Caco-2 (cell line): ENCODE measurements at regions not wholly inside any gene's neighbourhood (a gene's known extent, or its start where the extent isn't known, plus 50 kb on each side); places are given as distances from the start of the nearest gene placed in this dataset.

Experiments used
- BruUV-seq: library from RNA; stranded (reverse); fragments of 400-500 nt; replicated peaks from 2 replicates; lab custom pipeline; 2021; lab: Mats Ljungman, UMichigan
- CTCF ChIA-PET: fragments of 300-600 bp; sonication (Branson Sonifier 250); formaldehyde crosslinking; loops from one replicate; lab custom pipeline; 2022; ENCODE audit warnings: antibody characterized with exemption; lab: Charles Lee
- POLR2A ChIA-PET: fragments of 300-600 bp; sonication (Branson Sonifier 250); formaldehyde crosslinking; loops from one replicate; lab custom pipeline; 2022; ENCODE audit warnings: antibody characterized with exemption; lab: Charles Lee
- DNase-seq, 2 experiments: peaks; one replicate each; pipeline versions ENCODE4 v3.0.0 to v3.0.0-alpha.2; 2020 to 2022
- H3K27me3 ChIP-seq: replicated peaks from 2 replicates; pipeline ENCODE4 v1.6.0; 2011; ENCODE audit warnings: low read length; ENCODE audit not compliant: control insufficient read depth, insufficient read depth
- H3K36me3 ChIP-seq: 2 replicates; pipeline ENCODE4 v1.5.1; 2011; ENCODE audit warnings: low read length; ENCODE audit not compliant: control insufficient read depth, insufficient read depth
- H3K4me1 ChIP-seq: fragments of 250-450 bp; sonication (Bioruptor Pico); 2 replicates; pipeline ENCODE4 v1.5.1; 2020; ENCODE audit warnings: mild to moderate bottlenecking
- H3K4me3 ChIP-seq: 2 replicates; pipeline ENCODE4 v1.5.1; 2011; ENCODE audit warnings: low read depth, mild to moderate bottlenecking, control low read depth, low read length
- H3K9me3 ChIP-seq: fragments of 250-450 bp; sonication (Bioruptor Pico); 2 replicates; pipeline ENCODE4 v1.5.1; 2020; ENCODE audit warnings: mild to moderate bottlenecking, moderate library complexity
- H3K27ac Mint-ChIP-seq: one replicate; pipeline ENCODE4 v1.8.0; 2022; ENCODE audit warnings: mixed read lengths; ENCODE audit not compliant: unreplicated experiment
- H3K27me3 Mint-ChIP-seq: one replicate; pipeline ENCODE4 v1.8.0; 2022; ENCODE audit warnings: mixed read lengths; ENCODE audit not compliant: insufficient read depth, unreplicated experiment
- H3K36me3 Mint-ChIP-seq: one replicate; pipeline ENCODE4 v1.8.0; 2022; ENCODE audit warnings: mild to moderate bottlenecking, mixed read lengths; ENCODE audit not compliant: insufficient read depth, unreplicated experiment
- H3K4me1 Mint-ChIP-seq: one replicate; pipeline ENCODE4 v1.8.0; 2022; ENCODE audit warnings: low read depth, mixed read lengths; ENCODE audit not compliant: unreplicated experiment
- H3K4me3 Mint-ChIP-seq: one replicate; pipeline ENCODE4 v1.8.0; 2022; ENCODE audit warnings: mild to moderate bottlenecking, moderate library complexity, mixed read lengths; ENCODE audit not compliant: unreplicated experiment
- H3K9me3 Mint-ChIP-seq: one replicate; pipeline ENCODE4 v1.8.0; 2022; ENCODE audit warnings: mixed read lengths; ENCODE audit not compliant: unreplicated experiment
- intact Hi-C: fragments of 100-400 bp; cut with micrococcal nuclease; formaldehyde crosslinking; loops from one replicate; pipeline ENCODE4 v1.10.0; 2022; ENCODE audit not compliant: unreplicated experiment
- TF ChIP-seq, protein P1 (sequence below), 2 experiments: fragments of 200-600 bp in 1 of 2; IDR thresholded peaks; 1 replicate in 1 of 2; 2 replicates in 1 of 2; pipeline versions ENCODE4 v1.5.1 to v1.8.0; 2011 to 2022; ENCODE audit warnings: antibody characterized with exemption in 1 of 2, control low read depth in 1 of 2, inconsistent platforms in 1 of 2, low read depth in 1 of 2, low read length in 1 of 2, mild to moderate bottlenecking in 1 of 2, moderate library complexity in 1 of 2; ENCODE audit not compliant: insufficient read depth in 1 of 2, severe bottlenecking in 1 of 2, unreplicated experiment in 1 of 2

DNA sequence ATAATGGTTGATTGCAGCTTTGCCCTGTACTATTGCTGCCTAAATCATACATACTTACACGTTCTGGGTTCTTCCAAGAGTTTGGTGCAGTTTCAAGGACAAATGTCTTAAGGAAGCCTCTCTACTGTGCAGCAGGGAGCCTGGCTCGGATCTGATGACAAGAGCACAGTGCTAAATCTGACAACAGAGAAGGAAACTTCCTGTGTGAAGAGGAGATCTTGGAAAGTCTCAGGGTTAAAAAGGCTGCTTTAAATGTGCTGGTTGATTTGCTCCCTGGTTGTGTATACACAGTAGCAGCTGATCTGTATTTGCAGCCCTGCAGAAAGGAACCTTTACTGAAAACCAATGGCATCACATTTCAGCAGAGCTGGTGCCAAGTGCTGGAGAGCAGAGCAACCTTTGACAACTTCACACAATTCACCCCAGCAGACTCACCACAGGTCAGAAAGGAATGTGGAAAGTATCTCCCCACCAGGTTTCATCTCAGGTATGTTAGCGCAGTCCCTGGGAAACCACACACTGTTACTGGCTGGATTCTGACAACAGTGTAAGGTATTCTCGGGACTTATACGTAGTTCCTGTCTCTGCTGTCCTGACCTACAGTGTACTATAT, 355.0 kb upstream of the ESRRG start:
- no peaks in the 10 kb centered on the region for H3K9me3 ChIP-seq
- no peak overlapping the region for H3K4me3 Mint-ChIP-seq
- no peak overlapping the region for H3K4me3 ChIP-seq
- no peaks in the 10 kb centered on the region for H3K36me3 Mint-ChIP-seq
- H3K9me3 Mint-ChIP-seq: no peaks in the 10 kb centered on the region
- no peaks in the 10 kb centered on the region for H3K27me3 ChIP-seq
- CTCF ChIA-PET: no interaction called here
- no peaks in the 10 kb centered on the region for H3K36me3 ChIP-seq
- no peak overlapping the region for H3K27ac Mint-ChIP-seq
- BruUV-seq: no TSS peak
- POLR2A ChIA-PET: no interaction called here
- H3K27me3 Mint-ChIP-seq: no peaks in the 10 kb centered on the region
- TF ChIP-seq, protein P1, sequence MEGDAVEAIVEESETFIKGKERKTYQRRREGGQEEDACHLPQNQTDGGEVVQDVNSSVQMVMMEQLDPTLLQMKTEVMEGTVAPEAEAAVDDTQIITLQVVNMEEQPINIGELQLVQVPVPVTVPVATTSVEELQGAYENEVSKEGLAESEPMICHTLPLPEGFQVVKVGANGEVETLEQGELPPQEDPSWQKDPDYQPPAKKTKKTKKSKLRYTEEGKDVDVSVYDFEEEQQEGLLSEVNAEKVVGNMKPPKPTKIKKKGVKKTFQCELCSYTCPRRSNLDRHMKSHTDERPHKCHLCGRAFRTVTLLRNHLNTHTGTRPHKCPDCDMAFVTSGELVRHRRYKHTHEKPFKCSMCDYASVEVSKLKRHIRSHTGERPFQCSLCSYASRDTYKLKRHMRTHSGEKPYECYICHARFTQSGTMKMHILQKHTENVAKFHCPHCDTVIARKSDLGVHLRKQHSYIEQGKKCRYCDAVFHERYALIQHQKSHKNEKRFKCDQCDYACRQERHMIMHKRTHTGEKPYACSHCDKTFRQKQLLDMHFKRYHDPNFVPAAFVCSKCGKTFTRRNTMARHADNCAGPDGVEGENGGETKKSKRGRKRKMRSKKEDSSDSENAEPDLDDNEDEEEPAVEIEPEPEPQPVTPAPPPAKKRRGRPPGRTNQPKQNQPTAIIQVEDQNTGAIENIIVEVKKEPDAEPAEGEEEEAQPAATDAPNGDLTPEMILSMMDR (IDR thresholded peaks at IDR 0.05; ENCODE audit: insufficient read depth in 1 of 2, low read depth in 1 of 2, low read length in 1 of 2, severe bottlenecking in 1 of 2, unreplicated experiment in 1 of 2): no peak
- H3K4me1 Mint-ChIP-seq: peaks cover 6% of the 10 kb centered on the region
- no peaks in the 10 kb centered on the region for H3K4me1 ChIP-seq
- DNase-seq: no peak
- intact Hi-C loops: no loop called here

- TF ChIP-seq, protein P1 (IDR thresholded peaks at IDR 0.05; ENCODE audit: insufficient read depth in 1 of 2, low read depth in 1 of 2, low read length in 1 of 2, severe bottlenecking in 1 of 2, unreplicated experiment in 1 of 2): no peak
Measured at GRCh38 chr1:217077426-217077825, 354.2 kb upstream of the ESRRG start.

GRCh38 chr1:217076902-217077301, 353.7 kb upstream of the ESRRG start:
- no peak overlapping the region for H3K27ac Mint-ChIP-seq
- Histone ChIP-seq H3K4me1 (no peaks in the 10 kb centered on the region), H3K36me3 (no peaks in the 10 kb centered on the region), H3K4me3 (no peak overlapping the region), H3K9me3 (no peaks in the 10 kb centered on the region), H3K27me3 (no peaks in the 10 kb centered on the region)
- intact Hi-C loops: no loop called here
- H3K4me3 Mint-ChIP-seq: no peak overlapping the region
- ChIA-PET POLR2A (no interaction called here), CTCF (no interaction called here)
- H3K9me3 Mint-ChIP-seq: no peaks in the 10 kb centered on the region
- peaks cover 6% of the 10 kb centered on the region for H3K4me1 Mint-ChIP-seq
- no peak for DNase-seq
- no peaks in the 10 kb centered on the region for H3K27me3 Mint-ChIP-seq
- no TSS peak for BruUV-seq
- TF ChIP-seq, protein P1 (IDR thresholded peaks at IDR 0.05; ENCODE audit: insufficient read depth in 1 of 2, low read depth in 1 of 2, low read length in 1 of 2, severe bottlenecking in 1 of 2, unreplicated experiment in 1 of 2): no peak
- no peaks in the 10 kb centered on the region for H3K36me3 Mint-ChIP-seq

More at GRCh38 chr1:217077426-217077825, 354.2 kb upstream of the ESRRG start:
- no peaks in the 10 kb centered on the region for H3K4me1 ChIP-seq
- no peak overlapping the region for H3K4me3 ChIP-seq
- H3K27me3 ChIP-seq: no peaks in the 10 kb centered on the region
- no TSS peak for BruUV-seq
- H3K27me3 Mint-ChIP-seq: no peaks in the 10 kb centered on the region
- H3K9me3 Mint-ChIP-seq: no peaks in the 10 kb centered on the region
- no peak overlapping the region for H3K27ac Mint-ChIP-seq
- POLR2A ChIA-PET: no interaction called here
- intact Hi-C loops: no loop called here
- no peaks in the 10 kb centered on the region for H3K36me3 Mint-ChIP-seq
- H3K4me3 Mint-ChIP-seq: no peak overlapping the region
- CTCF ChIA-PET: no interaction called here
- H3K4me1 Mint-ChIP-seq: peaks cover 6% of the 10 kb centered on the region
- DNase-seq: no peak
- no peaks in the 10 kb centered on the region for H3K36me3 ChIP-seq
- H3K9me3 ChIP-seq: no peaks in the 10 kb centered on the region
